HG02623 (cell line): ENCODE measurements at regions not wholly inside any gene's neighbourhood (a gene's known extent, or its start where the extent isn't known, plus 50 kb on each side); places are given as distances from the start of the nearest gene placed in this dataset.

ENCODE experiments used
- ATAC-seq: cut with Tn5 transposase; IDR thresholded peaks from one replicate; pipeline ENCODE4 v1.9.1; 2021; ENCODE audit warnings: moderate library complexity; ENCODE audit not compliant: unreplicated experiment

DNA sequence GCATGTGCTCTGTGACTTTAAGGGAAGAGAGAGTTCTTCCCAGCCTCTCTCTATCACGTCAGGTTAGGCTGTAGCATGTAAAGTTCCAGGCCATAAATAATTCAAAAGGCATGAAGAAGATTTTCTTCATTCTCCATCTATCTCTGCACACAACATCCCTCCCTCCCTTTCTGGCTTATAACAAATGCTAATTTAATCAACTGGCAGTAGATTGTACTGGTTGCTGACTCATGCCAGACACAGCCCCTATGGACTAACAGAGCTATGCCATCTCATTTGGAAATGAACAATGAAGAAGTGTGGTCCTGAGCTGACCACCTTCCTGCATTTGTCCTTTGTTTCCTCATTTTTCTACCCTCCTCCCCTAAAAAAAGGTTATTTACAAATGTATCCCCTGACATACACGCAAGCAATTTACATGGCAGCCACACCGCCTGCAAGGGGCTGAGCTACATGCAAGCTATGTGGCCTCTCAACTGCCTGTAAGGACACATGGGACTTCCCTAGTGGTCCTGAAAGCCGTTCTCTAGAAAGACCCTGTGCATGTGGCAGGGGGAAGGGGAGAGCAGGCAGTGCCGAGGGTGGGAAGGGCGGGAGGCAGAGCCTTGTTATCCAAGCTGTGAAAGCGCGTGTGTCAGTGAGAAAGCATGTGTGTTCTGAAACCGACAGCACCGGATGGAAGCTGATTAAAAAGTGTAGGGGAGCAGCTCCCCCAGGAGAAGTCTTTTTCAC lies 90.9 kb upstream of the KLF7 start:
- ATAC-seq: no peak

DNA sequence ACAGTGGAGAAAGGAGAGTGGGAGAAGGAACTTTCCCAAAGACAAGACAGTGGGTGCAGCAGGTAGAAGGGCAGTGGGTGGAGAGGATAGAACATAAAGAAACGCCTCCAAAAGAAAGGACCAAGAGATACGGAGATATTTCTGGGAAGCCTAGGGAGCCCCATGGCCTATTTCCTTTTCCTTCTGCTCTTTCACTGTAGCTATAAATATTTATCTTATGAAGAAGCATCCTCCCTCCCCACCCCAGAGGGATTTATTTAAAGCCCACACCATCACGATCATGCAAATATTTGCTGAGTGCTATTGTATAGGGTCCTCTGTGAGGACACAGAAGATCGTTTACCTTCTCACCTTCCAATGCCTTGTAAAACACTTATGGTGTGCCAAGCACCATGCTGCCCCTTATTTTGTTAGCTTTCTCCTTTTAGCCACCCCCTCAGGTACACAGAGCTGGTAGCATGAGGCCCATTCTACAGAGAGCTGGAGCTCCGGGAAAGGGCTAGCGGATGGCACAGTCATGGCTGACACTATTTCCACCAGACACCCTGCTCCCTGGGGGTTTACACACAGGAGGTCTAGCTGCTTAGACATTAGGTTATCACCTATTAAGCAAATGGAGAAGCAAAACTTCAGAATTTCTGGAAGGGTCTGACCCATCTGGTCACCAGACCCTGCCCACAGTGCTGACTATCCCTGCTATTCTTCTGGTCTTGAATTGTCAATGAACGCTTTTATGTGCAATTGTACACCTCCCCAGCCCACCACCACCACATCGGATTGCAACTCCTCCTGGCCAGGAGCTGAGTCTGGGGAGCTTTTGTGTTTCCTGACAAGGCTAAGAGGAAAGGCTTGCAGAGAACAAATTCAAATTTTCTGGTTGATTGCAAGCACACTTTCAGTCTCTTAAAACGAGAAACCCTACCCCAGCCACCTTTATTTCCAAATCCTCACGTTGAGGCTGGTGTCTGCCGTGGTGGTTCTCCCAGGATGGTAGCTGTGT lies 91.8 kb upstream of the KLF7 start:
- no peak for ATAC-seq

DNA sequence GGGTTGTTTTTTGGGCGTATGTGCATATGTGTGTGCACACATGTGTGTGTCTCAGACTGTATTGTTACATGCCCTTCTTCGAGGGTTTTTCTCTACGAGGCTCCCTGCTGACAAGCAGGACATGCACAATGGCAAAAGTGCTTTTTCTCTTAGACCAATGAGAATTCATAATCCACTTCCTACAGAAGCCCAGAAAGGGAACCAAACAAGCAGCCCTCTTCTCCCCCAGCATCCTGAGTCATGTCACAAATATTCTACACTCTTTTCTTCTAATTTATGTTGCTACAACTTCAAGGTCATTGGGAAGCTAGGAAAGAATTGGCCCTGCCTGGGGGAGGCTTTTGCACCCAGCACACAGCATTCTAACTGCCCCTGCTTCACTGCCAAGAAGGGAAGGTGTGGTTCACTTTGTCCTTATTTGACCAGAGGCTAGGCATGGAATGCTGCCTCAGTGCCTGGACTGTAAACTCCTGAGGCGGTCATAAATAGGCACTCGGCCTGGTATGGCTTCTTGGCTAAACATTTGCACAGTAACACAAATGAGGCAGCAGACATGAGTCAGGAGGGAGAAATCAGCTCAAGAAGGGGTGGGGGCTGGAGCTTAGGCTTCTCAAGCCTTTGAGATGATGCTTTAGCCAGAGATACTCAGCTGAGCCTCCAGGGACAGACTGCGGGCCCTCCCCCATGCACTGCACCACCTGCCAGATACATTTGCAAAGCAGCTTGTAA lies 92.7 kb upstream of the KLF7 start:
- no peak for ATAC-seq

DNA sequence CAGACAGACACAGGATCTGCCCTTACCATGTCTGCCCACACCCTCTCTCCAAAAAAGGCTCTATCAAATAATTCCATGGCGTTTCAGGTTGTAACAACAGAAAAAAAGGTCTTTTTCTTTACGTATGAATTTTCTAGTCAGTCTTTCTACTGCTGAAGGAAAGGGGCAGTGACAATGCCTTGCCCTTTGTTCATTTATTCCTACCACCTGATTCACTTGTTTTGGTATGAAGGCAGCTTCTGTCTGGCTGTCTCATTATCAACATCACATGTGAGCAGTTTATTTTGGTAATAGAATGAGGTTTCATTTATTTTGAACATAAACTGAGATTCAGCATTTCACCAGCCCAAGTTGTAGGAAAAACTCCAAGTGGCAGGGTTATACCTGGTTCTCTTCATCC lies 94.3 kb upstream of the KLF7 start:
- ATAC-seq: no peak

DNA sequence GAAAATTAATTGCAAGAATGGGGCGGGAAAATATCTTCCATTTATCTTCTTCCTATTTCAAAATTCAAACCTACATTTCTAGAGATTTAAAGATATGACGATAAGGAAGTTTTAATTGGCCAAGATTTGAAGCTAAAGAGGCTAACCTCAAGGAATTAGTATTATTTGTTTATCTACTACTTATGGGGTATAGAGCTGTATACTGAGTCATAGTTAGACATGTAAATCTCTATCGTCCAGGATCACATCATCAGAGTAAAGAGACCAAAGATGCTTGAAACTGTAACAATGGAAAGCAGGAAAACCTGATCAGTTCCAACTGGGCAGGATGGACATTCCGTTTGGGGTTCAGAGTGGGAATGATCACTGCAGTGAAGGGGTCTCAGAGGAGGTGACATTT lies 95.2 kb upstream of the KLF7 start:
- ATAC-seq: no peak

DNA sequence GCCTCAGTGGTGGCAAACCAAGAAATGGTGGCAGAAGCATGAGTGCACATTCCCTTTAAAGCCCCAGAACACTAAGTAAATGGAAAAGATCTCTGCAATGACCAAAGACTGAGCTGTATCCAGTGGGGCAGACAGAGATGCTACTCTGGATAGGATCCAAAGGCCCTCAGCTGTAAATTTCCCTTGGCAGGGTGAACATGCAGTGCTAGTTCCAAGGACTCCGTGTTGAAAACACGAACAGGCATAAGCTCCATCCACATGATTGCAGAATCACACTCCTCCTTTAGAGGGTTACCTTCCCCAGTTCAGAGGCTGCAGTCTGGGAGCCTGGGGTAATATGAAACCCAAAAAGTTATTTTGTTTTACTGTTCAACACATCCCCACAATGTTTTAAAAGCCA lies 98.6 kb upstream of the KLF7 start:
- ATAC-seq: no peak

DNA sequence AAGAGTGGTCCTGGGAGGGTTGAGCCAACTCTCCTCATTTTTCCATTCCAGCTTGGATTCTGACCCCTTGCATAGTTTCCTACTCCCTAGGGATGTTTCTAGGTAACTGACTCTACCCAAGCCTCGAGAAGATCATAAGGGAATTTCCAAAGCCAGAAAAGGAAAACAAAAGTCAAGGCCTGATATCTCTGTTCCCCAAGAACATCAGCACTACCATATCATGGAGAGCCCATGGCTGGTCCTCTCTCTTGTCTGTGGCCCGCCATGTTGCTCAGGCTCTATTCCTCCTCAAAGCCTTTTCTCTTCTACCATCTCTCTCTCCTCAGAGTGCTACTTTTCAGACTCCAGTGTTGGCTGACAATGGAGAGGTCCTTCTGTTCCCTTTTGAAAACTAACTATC lies 99.6 kb upstream of the KLF7 start:
- ATAC-seq: no peak

DNA sequence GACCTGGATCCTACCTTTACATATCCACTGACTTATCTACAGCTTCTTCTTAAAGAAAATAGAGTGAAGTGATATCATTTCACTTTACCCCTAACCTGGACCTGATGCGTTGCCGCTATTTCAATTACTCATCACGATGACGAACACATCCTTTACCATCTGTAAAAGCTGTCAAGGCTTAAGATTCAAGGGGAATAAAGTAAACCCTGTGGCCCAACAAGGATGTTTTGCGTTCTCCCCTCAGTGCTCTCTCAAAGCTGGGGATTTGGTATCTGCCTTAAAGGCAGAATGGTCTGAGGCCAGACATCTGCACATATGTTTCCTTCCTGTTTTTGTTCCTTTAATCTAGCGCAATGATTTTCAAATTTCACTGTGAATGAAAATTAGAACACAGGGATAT lies 100.1 kb upstream of the KLF7 start:
- no peak for ATAC-seq

DNA sequence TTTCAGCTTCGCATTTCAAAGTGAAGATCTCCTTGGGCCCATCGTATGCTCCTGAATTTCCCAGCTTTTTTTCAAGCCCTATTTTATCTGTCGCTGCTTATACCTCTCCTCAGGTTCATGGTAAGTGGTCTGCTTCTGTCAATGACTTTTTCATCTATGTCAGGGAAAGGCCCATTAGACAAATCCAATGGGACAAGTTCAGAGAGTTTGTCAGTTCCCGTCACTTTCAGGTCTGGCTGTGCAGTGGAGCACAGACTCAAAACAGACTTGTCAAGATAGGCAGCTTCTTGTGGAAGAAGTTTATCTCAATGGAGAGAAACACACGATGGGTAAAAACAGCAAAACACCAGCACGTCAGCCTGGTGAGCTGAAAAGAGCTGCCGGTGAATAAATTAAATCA lies 100.9 kb upstream of the KLF7 start:
- ATAC-seq: no peak

DNA sequence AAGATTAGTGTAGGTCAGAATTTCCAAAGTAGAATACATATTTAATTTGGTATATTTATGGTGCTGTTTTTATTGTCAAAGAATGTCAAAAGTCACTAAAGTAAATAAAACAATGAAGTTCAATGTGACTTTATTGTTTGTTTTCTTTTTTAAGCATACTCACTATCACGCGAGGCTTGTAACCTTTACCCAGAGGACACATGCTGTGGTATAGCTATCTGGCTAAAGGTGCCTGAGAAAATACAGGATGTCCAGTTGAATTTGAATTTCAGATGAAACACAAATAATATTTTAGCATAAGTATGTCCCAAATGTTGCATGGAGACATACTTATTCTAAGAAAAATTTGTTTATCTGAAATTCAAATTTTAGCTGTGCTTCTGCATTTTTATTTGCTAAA lies 103.3 kb upstream of the KLF7 start:
- ATAC-seq: no peak

DNA sequence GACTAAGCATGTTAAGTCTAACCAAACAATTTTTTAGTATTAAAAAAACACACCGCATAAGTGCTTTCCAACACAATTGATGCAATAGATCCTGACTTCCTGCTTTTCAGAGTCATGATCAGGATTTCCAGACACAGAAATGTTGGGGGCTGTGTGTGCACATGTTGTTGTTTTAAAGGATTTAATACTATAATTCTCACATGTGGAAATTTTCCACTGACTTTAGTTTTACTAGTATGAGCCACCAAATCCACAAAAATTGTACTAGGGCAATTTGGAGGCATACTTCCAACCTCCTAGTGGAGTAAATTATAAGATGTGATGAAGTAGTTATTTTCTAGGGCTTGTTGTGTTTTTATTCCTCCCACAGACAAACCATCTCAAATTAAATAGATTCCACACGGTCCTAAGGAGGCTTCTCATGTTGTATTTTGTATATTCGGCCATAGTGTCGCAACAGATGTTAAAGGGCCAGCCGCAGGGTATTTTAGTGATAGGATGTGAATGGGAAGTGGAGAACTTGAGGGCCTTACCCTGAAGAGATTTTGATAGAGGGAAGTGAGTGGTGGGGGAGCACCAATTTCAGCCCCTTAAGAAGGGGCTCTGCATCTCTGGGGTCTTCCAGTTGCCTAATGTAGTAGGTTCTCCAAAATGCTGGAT lies 108.9 kb upstream of the KLF7 start:
- no peak for ATAC-seq

DNA sequence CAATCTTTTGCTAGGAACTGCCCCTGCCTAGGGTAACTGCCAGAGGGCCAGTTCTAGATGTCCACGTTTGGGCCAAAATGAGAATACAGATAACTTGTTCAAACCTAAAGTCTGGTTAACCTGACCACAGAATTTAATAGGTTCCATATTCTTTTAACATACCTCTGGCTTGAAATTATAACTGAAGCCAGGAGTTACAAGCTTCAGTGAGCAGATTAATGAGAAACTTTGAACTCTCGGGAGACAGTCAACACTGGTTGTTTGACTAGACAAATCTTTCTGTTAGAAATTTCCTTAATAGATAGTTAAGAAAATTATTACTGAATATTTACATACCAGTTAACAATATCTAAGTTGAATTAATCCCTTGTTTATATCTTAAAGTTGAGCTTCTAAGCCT lies 110.0 kb upstream of the KLF7 start:
- ATAC-seq: no peak

DNA sequence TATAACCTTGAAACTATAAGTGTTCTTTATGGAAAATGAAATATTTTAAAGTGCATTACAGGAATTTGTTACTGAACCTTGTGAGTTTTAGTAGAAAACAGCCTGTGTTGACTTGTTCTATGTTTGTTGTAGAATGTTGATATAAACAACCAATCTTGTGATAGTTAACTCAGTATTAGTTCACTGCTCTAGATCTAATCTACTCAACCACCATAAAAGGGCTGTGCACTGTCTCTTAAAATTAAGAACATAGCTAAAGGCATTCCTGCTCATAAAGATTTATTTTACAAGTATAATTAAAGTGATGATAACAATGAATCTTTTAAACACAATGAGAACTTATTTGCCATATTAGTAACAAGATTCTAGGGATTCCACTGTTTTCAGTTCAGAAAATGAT lies 110.5 kb upstream of the KLF7 start:
- no peak for ATAC-seq

DNA sequence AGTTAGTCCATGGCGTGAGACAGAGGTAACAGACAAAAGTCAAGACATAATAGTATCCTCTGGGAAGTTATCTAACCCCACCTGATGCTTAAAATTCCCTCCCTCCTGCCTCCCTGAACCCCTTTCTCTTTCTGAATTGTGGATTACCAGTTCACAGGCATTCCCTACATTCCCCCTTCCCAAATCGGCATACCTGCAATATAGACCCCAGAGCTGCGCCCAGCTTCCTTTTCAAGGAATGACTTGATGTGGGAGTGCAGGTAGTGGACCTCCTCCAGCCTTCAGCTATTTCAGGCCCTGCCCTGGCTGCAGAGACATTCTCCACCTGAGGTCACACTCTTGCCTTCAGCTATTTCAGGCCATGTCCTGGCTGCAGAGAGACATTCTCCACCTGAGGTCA lies 111.1 kb upstream of the KLF7 start:
- no peak for ATAC-seq

DNA sequence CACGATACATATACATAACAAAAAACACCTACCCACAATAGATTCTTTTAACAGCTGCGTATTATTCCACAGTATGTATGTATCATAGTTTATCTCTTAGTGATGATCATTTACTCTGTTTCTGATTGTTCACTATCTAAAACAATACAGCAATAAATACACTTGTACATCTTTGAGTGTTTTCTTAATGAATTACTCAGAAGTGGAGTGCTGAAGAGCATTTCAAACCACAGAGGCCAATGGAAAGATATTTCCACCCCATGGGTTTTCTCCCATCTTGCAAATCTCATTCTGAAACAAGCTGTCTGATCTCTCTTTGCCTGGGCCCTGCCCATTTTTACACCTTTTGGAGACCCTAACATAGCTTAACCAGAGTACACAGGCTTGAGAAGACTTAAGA lies 113.8 kb upstream of the KLF7 start:
- peak; percentile 37 for ATAC-seq

DNA sequence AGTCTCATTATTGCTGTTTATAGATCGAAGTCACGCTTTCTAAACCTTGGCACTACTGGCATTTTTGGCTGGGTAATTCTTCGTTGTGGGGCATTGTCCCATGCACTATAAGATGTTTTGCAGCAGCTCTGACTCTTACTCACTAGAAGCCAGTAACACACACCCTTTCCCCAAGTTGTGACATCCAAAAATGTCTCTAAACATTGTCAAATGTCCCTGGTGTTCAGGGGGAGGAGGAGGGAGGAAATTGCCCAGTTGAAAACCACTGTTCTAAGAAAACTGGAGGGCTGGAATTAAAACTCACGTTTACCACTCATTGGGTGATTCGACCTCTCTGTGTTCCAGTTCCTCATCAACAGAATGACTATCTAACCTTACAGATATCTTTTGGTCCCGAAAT lies 115.7 kb upstream of the KLF7 start:
- ATAC-seq: no peak

DNA sequence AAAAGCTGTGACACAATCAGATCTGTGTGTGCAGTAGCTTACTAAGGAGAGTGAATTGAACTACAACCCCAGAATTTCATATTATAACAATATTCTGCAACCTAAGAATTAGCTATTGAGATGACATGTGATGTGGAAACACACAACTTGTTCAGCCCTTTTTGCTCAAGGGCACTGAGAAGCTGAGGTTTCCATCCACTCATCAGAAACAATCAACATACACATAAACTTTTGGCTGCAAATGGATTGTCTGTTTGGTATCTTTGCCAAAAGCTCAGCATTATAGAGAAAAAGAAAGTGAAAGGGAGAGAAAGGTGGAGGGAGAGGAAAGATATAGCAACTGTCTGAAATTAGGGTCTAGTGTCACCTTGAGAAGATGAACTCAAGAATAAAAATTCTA lies 117.2 kb upstream of the KLF7 start:
- ATAC-seq: no peak

DNA sequence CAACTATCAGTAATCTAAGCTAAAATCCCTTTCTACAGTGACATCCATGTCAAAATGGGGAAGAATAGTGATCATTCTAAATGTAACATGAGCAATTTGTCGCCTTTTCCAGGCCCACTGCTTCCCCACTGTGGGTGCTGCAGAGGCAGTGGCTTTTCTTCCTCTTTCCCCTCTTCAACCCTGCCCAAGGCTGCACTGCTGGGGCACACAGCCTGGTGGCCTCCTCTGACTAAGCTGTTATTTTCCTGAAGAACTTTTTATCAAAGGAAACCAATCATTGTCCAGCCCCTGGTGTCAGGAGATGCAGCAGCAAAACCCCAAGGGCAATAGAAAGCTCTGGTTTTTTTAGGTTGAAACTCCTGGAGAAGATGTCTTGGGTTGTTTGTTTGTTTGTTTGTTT lies 117.6 kb upstream of the KLF7 start:
- no peak for ATAC-seq

DNA sequence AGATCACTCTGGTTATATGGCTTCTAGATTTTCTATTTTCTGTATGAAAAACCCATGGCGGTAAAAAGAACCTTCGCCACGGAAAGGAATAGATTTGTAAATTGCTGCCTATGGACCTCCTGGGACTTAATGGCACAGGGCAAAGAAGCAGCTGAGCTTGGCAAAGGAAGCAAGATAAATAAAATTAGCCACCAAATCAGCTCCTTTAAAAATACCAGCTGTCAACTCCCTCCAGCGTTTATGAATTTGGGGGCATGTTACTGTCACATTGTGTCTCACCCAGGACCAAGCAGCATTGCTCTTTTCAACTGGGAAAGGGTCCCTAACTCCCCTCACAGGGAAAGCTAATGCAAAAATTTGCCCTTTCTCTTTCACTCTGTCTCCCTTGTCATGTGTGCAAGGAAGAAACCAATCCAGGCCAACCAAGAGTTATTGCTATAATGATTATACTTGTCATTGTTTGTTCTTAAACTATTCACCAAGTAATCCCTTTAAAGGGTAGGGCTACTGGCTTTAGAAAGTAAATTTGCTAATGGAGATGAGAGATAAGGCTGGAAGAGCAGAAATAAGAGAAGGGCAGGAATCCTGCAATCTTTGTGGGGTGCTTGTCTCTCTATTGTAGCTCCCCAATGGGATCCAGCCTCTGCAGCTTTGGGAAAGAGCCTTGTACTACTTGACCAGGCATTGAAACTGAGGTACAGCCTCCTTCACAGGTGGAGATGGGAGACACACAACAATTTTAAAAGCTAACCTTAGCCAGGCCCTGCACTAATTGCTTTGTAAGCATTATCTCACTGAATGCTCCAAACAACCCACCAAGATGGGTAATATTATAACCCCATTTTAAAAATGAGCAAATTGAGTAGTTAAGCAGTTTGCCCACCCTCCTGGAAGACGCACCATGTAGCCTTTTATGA lies 119.1 kb upstream of the KLF7 start:
- no peak for ATAC-seq

DNA sequence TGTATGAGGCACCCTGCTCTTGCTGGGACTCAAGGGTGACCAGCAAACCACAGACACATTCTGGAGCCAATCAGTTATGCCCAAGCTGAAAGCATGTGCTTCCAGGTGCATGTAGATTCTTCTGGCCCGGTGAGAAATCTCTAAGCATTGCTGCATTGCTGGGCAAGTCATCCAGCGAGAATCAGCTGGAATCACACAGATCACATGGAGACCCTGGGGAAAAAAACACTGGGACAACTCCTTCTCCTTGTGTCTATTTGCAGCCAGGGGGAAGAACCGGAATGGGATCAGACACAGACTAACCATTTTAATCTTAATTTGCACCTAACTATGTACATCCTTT lies 119.7 kb upstream of the KLF7 start:
- no peak for ATAC-seq
